Esophagus squamous epithelium (tissue), 4 donors: ENCODE measurements at regions not wholly inside any gene's neighbourhood (a gene's known extent, or its start where the extent isn't known, plus 50 kb on each side); places are given as distances from the start of the nearest gene placed in this dataset.

Source experiments
- CTCF ChIP-seq, 6 experiments: fragments of 450-650 bp in 4 of 6; fragments of 200-600 bp in 2 of 6; sonication (generic) in 2 of 6; IDR thresholded peaks; one replicate each; pipeline ENCODE4 v1.5.1; 2016 to 2019; ENCODE audit warnings: antibody characterized with exemption in 6 of 6, mild to moderate bottlenecking in 4 of 6, moderate library complexity in 4 of 6
- POLR2A ChIP-seq, 4 donors: fragments of 450-650 bp; IDR thresholded peaks; one replicate each; pipeline ENCODE4 v1.6.1; 2017; ENCODE audit warnings: antibody characterized with exemption in 4 of 4, mild to moderate bottlenecking in 4 of 4, moderate library complexity in 3 of 4

- no peak for TF ChIP-seq CTCF (IDR thresholded peaks at IDR 0.05)
- TF ChIP-seq POLR2A (IDR thresholded peaks at IDR 0.05) = no peak
These were observed 106.8 kb upstream of the RPH3A start for GRCh38 chr12:112684742-112685141.
